ENCODE measurements at regions not wholly inside any gene's neighbourhood (a gene's known extent, or its start where the extent isn't known, plus 50 kb on each side); places are given as distances from the start of the nearest gene placed in this dataset.

DNA sequence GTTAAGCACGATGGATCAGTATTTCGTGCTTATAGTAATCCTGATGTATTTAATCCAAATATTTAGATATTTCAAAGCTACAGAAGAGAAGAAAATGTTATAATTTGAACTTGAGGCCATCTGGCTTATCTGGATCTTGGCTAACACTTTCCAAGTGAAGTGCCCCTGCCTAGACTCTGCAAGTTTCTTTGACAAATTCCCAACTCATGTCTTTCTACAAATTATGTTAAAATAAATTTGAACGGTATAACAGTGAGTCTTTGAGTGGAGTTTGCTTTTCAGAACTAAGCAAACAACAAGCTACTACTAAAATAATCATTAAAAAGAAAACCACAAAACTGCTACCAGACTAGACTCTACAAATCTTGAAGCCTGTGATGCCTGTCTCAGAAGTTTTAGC lies 374.4 kb upstream of the PRICKLE1 start:
- no peak for DNase-seq (ENCODE audit: low spot score)

DNA sequence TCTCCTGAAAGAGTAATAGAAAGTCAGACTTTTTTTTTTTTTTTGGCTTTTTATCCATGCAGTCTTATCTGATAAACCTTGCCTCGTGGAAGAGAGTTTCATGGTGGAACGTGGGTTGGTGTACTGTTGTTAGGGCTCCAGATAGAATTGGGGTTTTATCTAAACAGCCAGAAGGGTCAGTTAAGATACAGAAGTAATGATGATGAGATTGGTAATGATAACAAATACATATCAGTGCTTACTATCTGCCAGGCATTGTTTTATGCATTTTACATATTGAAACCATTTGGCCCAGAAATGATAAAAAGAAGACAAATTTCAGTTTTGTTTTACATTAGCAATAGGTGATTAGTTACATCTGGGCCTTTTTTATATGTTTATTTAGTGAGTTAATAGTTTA lies 372.8 kb upstream of the PRICKLE1 start:
- no peak for DNase-seq (ENCODE audit: low spot score)

DNA sequence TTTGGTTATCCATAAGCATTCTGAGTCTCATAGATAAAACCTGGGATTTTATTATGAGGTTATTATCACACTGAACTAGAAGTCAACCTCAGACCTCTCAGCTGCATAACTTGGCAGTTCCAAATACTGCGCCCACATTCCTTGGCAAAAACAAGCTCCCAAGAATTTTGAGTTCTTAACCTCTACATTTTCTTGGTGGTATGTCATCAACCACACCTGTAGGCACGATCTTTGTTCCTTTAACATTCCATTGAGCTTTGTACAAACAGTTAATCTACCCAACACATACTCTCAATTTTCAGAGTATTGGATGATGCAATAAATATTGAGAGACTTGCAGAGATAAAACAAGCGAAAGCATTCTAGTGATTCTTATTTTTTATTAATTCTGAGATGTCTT lies 371.8 kb upstream of the PRICKLE1 start:
- no peak for DNase-seq (ENCODE audit: low spot score)

- DNase-seq (ENCODE audit: low spot score), result no peak
These were observed 370.6 kb upstream of the PRICKLE1 start for GRCh38 chr12:42960087-42960527.

DNA sequence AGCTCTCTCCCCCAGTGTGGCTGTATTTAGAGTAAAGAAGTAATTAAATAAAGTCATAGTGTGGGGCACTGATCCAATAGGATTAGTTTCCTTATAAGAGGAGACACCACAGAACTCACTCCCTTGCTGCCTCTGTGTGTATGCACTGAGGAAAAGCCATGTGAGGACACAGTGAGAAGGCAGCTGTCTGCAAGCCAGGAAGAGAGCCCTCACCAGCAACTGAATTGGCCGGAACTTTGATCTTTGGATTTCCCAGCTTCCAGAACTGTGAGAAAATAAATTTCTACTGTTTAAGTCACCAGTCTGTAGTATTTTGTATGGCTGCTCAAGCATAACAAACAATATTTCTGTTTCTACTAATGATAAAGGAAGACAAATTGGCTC lies 368.7 kb upstream of the PRICKLE1 start:
- DNase-seq (ENCODE audit: low spot score), result no peak

DNA sequence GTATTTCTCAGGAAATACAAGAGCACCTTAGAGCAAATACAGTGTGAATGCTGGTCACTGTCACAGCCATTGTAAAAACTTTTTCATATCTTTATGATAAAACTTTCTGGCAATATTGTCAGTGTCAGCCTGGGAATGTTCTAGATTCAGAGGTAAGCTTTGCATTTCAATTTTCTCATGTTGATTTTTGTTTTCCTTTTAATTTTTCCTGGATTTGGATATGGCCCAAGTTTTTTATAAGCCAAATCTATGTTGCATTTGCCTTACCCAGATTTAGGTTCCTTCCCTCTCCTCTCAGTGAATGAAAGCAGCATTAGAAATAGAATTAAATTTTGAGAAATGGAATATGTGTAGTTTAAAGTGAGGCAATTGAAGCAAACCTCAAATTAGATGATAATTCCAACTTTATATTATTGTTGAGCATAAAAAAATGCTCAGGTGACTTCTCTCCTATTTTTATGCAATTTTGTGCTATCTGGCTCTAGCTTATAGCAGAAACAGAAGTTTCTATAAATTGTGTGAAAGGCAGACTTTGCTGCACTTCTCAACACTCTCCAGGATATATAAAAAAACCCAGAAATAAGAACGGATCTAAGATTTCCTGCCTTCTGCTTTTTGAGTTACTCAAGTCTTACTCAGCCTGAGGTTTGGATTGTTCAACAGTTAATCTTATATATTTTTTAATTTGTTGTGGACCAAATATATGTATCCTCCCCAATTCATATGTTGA lies 368.2 kb upstream of the PRICKLE1 start:
- DNase-seq (ENCODE audit: low spot score), result no peak

DNA sequence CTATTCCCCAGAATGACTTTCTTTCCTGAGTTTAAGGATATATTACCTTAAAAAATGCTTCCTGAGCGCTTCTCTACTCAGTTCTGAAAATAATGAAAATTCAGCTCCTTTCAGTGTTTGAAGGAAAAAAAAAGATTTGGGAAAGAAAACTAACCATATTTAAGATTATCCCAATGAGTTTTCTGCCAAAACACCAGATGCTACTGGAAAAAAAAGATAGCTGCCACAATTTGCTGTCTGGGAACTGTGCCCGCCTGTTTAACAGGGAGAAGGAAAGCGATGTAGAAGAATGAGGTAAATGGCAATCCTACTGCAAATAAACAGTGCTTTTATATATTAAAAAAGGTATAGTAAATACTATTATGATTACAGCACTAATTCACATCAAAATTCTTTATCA lies 367.6 kb upstream of the PRICKLE1 start:
- no peak for DNase-seq (ENCODE audit: low spot score)

DNA sequence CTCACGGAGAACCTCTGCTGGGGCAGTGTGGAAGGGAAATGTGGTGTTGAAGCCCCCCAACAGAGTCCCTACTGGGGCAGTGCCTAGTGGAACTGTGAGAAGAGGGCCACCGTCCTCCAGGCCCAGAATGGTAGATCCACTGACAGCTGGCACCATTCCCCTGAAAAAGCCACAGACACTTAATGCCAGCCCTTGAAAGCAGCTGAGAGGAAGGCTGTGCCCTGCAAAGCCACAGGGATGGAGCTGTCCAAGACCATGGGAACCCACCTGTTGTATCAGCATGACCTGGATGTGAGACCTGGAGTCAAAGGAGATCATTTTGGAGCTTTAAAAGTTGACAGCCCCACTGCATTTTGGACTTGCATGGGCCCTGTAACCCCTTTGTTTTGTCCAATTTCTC lies 363.5 kb upstream of the PRICKLE1 start:
- DNase-seq (ENCODE audit: low spot score), result no peak

DNA sequence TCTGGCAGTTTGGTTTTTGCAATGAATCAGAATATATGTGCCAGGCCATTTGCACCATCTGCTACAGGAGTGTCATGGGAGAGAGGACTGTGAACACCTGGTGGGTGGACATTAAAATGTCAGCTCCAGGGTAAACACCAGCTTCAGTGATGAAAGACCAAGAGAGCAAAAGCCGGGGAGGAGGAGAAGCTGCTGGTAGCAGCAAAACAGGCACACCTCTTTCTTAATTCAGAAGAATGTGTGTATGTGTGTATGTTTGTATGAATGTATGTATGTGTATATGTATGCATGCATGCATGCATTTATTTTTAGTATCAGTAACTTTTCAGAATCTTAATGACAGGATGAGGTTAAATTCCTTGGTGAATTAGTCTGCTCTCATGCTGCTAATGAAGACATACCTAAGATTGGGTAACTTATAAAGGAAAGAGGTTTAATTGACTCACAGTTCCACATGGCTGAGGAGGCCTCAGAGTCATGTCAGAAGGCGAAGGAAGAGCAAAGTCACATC lies 357.4 kb upstream of the PRICKLE1 start:
- DNase-seq (ENCODE audit: low spot score), result no peak

DNA sequence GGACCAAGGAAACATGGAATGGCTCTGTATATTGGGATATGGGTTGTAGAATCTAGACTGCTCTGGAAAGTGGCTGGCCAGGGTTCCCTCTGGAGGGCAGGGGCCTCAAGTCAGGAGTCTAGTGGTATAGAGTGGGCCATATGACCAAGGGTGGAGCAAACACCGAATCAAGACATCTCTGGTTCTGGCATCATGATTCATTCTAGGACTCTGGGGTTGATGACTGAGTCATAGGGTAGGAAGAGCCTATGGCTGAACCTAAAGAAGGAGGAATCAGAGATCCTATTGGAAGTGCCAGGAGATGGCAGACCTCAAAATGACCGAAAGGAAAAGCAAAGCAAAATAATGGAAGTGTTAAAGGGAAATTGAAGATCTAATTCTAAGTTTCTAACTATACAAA lies 356.4 kb upstream of the PRICKLE1 start:
- DNase-seq (ENCODE audit: low spot score), result no peak

GRCh38 chr12:42944516-42944915 lies 355.0 kb upstream of the PRICKLE1 start:
- no peak for DNase-seq (ENCODE audit: low spot score)

DNA sequence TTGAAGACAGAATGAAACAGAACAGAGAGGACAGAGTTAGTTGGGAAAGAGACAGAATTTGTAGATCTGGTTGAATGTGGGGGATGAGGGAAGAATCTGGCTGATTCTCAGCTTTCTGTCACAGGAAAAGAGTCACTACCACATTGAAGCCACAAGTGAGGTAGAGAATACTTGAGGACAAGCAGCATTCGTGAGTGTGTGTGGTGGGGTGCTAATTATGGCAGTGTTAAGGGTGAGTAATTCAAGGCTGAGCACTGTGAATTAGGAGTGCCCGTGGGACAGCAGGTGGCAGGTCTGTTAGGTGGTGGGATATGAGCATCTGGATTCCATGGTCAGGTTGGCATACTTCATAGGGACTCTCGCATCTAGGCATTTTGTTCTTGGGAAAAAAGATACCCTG lies 347.4 kb upstream of the PRICKLE1 start:
- DNase-seq (ENCODE audit: low spot score), result no peak

DNA sequence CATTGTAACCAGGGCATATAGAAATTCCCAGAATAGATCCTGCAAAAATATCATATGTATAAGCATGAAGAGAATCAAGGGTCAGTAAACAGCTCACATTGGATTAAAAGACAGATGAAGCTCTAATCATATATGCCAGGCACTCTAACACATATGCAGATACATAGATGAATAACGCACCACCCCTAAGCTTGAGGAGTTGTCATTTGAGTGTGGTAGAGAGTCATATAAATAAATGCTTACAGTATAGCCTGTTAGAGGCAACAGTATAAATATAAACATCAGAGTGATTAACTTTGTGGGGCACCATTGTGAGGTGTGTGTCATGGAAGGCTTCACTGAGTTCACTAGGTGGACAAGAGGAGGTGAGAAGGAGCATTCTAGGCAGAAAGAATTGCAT lies 346.7 kb upstream of the PRICKLE1 start:
- DNase-seq (ENCODE audit: low spot score), result no peak

DNA sequence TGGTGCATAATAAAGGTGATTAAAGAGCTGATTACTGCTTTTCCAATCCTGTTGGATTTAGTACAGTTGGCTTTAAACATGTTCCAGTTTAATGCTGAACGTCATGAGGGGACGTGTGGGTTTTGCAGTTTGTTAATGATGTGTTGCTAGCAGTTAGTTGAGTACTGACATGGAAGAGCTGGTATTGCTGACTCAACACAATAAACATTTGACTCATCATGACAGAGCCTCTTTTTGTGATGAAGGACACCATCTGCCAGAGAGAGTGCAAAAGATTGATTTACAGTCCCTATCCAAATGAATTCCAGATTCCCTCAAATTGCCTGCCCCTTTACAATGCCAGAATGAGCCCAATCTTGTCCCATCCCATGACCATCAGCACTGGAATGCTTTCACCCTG lies 346.2 kb upstream of the PRICKLE1 start:
- no peak for DNase-seq (ENCODE audit: low spot score)

DNA sequence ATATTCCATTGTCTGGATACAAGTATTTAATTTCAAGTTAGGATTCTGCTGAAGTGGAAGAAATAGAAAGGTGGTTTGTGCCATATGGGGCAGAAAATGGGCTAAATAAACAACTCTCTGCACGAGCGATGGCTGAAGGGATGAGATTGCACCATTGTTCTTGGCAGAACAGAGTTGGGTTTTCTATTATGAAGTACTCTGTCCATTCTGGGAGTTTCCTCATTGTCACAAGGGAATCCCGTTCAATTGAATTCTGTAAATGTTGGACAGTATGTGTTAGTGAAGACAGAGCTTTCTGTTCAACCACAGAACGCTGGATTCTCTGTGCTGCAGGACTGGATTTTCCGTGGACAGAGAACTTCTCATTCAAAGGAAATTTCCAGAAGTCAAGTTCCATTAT lies 345.5 kb upstream of the PRICKLE1 start:
- no peak for DNase-seq (ENCODE audit: low spot score)

DNA sequence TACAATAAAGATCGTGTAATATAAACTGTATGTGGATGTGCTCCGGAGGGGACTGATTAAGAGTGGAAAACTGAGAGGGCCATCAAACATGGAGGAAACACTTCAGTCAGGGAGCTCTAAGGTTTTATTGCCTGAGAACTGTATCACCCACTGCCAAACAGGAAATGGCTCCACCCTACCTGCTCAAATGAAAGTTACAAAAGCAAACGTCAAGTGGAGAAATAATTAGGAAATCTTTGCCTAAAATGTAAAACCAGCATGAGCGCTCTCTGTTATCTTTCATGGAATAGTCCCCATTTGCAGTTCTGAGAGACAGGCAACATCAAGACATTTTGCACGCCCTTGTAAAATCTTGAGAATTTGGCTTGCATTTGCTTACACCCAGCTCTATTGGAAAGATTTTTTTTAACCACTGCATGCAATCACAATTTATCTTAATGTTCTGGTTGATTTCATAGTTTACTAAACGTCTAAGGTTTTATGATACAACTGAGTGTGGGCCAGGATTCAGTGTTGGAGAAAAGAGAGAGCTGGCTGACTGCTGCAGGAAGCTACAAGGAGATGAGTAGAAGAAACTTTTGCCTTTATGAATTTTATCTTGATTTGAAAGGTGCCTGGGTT lies 344.0 kb upstream of the PRICKLE1 start:
- no peak for DNase-seq (ENCODE audit: low spot score)

GRCh38 chr12:42932936-42933335 lies 343.4 kb upstream of the PRICKLE1 start:
- no peak for DNase-seq (ENCODE audit: low spot score)

DNA sequence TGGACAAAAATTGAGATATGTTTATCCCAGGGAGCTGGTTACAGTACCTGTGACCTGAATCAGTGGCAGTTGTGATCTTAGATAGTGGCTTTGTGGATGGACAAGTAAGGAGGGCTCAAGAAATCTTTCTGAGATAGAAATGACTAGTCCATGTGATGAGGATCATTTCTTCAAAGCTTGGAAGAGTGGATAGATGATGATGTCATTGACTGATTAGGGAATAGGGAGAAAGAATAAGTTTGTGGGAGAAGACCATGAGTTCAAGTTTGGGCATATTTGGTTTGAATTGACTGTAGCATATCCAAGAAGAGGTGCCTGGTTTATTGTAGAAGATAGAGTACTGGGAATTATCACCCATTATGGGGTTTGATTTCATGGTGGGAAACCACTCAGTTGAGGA lies 336.7 kb upstream of the PRICKLE1 start:
- no peak for DNase-seq (ENCODE audit: low spot score)

GRCh38 chr12:42924482-42924881 lies 334.9 kb upstream of the PRICKLE1 start:
- DNase-seq (ENCODE audit: low spot score), result no peak

DNA sequence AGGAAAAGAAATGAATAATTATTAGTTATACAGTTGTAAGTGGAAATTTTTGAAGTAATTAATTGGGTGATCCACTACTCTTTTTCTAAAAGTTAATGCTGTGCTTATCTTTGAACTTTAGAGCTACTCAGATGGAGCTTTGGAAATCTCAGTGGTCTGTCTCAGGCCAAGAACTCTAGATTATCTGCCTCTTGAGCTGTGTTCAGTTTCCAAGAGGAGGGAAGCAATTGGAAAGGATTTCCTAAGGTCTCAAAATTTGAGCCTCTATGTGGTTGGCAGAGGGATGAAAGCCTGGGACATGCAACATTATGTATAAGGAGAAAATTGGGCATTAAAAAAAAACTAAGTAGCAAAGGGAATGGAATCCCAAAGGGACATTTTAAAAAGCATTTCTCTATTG lies 334.0 kb upstream of the PRICKLE1 start:
- DNase-seq (ENCODE audit: low spot score), result no peak

DNA sequence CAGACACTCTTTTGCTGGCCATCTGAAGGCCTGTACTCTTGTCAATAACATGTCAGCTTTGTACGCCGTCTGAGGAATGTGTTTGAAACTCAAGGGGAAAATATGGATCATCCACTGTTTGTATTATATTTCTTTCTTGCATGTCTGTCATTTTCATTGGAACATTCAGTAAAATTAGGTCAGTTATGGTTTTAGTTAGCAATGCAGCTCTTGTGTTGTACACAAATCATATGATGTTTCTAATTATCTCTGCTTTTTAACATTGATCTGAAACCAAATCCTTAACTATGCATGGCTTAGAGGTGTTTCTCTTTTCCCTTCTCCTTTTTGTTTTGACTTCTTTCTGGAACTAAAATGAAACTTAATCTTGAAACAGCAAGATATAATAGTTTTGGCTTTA lies 333.6 kb upstream of the PRICKLE1 start:
- no peak for DNase-seq (ENCODE audit: low spot score)

DNA sequence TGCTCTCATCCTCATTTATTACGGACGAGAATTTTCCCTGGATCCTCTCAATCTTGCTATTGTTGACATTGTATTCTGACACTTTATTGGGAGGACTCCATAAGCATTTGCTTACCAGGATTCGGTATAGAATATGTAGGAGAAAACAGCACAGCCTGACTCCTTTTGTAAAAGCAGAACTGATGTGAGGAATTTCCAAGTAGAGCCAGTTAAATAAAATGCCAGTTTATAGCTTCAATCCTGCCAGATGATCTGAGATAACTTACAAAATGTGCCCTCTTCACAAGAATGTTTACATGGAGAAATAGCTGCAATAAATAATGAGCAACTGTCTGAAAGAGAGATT lies 332.9 kb upstream of the PRICKLE1 start:
- DNase-seq (ENCODE audit: low spot score), result no peak

DNA sequence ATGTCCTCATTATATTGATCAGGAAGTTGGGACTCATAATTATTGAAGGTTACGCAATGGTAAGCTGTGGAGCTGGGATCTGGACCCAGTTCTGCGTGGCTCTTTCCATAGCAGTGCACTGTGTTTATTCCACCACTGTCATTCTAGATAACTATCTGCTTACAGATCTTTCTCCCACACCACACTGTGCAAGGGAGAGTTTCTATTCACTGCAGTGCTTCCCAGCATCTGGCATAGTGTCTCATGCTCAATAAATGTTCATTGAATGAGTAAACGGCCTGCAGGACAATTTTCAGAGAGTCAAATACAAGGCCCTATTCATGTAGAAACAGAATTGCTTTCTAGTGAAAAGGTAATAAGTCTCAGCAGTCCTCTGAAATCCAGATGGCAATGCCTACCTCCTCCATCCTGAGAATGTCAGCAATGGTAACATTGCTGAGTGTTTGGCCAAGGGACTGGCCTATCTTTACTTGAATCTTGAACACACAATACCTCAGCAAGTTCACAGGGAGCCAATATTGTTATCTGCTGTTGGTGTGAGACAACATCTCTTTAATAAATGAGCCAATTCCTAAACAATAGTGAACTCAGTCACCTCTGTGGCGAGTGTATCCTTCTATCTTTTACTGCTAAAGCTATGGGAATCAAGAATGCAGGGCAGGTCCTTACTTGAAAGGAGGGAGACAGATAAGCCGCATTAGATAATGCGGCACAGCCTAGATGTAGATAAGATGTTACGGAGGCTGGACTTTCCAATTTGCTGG lies 332.4 kb upstream of the PRICKLE1 start:
- DNase-seq (ENCODE audit: low spot score), result no peak
